Uterus (tissue), 2 donors: ENCODE measurements at regions not wholly inside any gene's neighbourhood (a gene's known extent, or its start where the extent isn't known, plus 50 kb on each side); places are given as distances from the start of the nearest gene placed in this dataset.

ENCODE experiments used
- POLR2A ChIP-seq, 2 donors: fragments of 450-650 bp; IDR thresholded peaks; one replicate each; pipeline ENCODE4 v1.6.1; 2016; ENCODE audit warnings: antibody characterized with exemption in 2 of 2, mild to moderate bottlenecking in 1 of 2, moderate library complexity in 1 of 2
- TF ChIP-seq, protein P1 (sequence below), 4 experiments: fragments of 200-600 bp in 2 of 4; fragments of 450-650 bp in 2 of 4; sonication (generic) in 2 of 4; IDR thresholded peaks; one replicate each; pipeline ENCODE4 v1.5.1; 2016 to 2019; ENCODE audit warnings: antibody characterized with exemption in 4 of 4, mild to moderate bottlenecking in 2 of 4, moderate library complexity in 1 of 4

GRCh38 chr3:76015496-76015895 is 230.1 kb upstream of the ZNF717 start:
- TF ChIP-seq POLR2A (IDR thresholded peaks at IDR 0.05): no peak
- TF ChIP-seq, protein P1, sequence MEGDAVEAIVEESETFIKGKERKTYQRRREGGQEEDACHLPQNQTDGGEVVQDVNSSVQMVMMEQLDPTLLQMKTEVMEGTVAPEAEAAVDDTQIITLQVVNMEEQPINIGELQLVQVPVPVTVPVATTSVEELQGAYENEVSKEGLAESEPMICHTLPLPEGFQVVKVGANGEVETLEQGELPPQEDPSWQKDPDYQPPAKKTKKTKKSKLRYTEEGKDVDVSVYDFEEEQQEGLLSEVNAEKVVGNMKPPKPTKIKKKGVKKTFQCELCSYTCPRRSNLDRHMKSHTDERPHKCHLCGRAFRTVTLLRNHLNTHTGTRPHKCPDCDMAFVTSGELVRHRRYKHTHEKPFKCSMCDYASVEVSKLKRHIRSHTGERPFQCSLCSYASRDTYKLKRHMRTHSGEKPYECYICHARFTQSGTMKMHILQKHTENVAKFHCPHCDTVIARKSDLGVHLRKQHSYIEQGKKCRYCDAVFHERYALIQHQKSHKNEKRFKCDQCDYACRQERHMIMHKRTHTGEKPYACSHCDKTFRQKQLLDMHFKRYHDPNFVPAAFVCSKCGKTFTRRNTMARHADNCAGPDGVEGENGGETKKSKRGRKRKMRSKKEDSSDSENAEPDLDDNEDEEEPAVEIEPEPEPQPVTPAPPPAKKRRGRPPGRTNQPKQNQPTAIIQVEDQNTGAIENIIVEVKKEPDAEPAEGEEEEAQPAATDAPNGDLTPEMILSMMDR (IDR thresholded peaks at IDR 0.05): no peak
